MG63 (cell line): ENCODE measurements at regions not wholly inside any gene's neighbourhood (a gene's known extent, or its start where the extent isn't known, plus 50 kb on each side); places are given as distances from the start of the nearest gene placed in this dataset.
"Not testable (repeated sequence)": the region's sequence is repeated elsewhere in the genome, so short reads cannot be mapped to it uniquely, and the experiment has no call there.

Experiments used
- DNase-seq: peaks from one replicate; pipeline ENCODE4 v3.0.0-alpha.2; 2020
- H3K27me3 ChIP-seq: fragments of 250-450 bp; sonication (Bioruptor Pico); 2 replicates; pipeline ENCODE4 v1.5.1; 2020; ENCODE audit warnings: mild to moderate bottlenecking, moderate library complexity
- H3K36me3 ChIP-seq: fragments of 250-450 bp; sonication (Bioruptor Pico); 2 replicates; pipeline ENCODE4 v1.5.1; 2020; ENCODE audit warnings: mild to moderate bottlenecking, moderate library complexity
- H3K4me3 ChIP-seq: fragments of 250-450 bp; sonication (Bioruptor Pico); 2 replicates; pipeline ENCODE4 v1.5.1; 2020; ENCODE audit warnings: mild to moderate bottlenecking, moderate library complexity
- H3K9me3 ChIP-seq: fragments of 250-450 bp; sonication (Bioruptor Pico); 2 replicates; pipeline ENCODE4 v1.5.1; 2020; ENCODE audit warnings: mild to moderate bottlenecking, moderate library complexity

- H3K27me3 ChIP-seq, H3K9me3 ChIP-seq, H3K4me3 ChIP-seq, DNase-seq, H3K36me3 ChIP-seq: not testable (repeated sequence)
These were observed 128.0 kb upstream of the LGR5 start for GRCh38 chr12:71311611-71312010.

GRCh38 chr12:71306808-71307207 lies 132.8 kb upstream of the LGR5 start:
- Histone ChIP-seq H3K4me3 (no peak overlapping the region), H3K9me3 (peaks cover 5% of the 10 kb centered on the region), H3K27me3 (no peaks in the 10 kb centered on the region), H3K36me3 (no peaks in the 10 kb centered on the region)
- DNase-seq = no peak

- no peak for DNase-seq
- H3K36me3 ChIP-seq = no peaks in the 10 kb centered on the region
- H3K4me3 ChIP-seq = no peak overlapping the region
- peaks cover 5% of the 10 kb centered on the region for H3K9me3 ChIP-seq
- H3K27me3 ChIP-seq = no peaks in the 10 kb centered on the region
These were observed 135.3 kb upstream of the LGR5 start for GRCh38 chr12:71304306-71304705.

GRCh38 chr12:71303199-71303598 lies 136.4 kb upstream of the LGR5 start:
- H3K36me3 ChIP-seq = no peaks in the 10 kb centered on the region
- no peak overlapping the region for H3K4me3 ChIP-seq
- peak; percentile 5 for DNase-seq
- no peaks in the 10 kb centered on the region for H3K27me3 ChIP-seq
- peaks cover 5% of the 10 kb centered on the region for H3K9me3 ChIP-seq

- H3K36me3 ChIP-seq = no peaks in the 10 kb centered on the region
- no peak overlapping the region for H3K4me3 ChIP-seq
- H3K27me3 ChIP-seq = no peaks in the 10 kb centered on the region
- H3K9me3 ChIP-seq = no peaks in the 10 kb centered on the region
- DNase-seq = no peak
These were observed 138.6 kb upstream of the LGR5 start for GRCh38 chr12:71300772-71301675.

- Histone ChIP-seq H3K36me3 (no peaks in the 10 kb centered on the region), H3K4me3 (no peak overlapping the region), H3K27me3 (no peaks in the 10 kb centered on the region), H3K9me3 (no peaks in the 10 kb centered on the region)
- no peak for DNase-seq
These were observed 139.8 kb upstream of the LGR5 start for GRCh38 chr12:71299541-71300376.

- Histone ChIP-seq H3K4me3 (no peak overlapping the region), H3K36me3 (no peaks in the 10 kb centered on the region), H3K27me3 (no peaks in the 10 kb centered on the region), H3K9me3 (no peaks in the 10 kb centered on the region)
- no peak for DNase-seq
These were observed 140.1 kb upstream of the TSPAN8 start for GRCh38 chr12:71297930-71298329.

GRCh38 chr12:71295953-71296352 lies 138.2 kb upstream of the TSPAN8 start:
- Histone ChIP-seq H3K27me3 (no peaks in the 10 kb centered on the region), H3K9me3 (no peaks in the 10 kb centered on the region)
- DNase-seq = peak; percentile 1

GRCh38 chr12:71291746-71292145 lies 133.9 kb upstream of the TSPAN8 start:
- H3K27me3 ChIP-seq = no peaks in the 10 kb centered on the region
- DNase-seq = no peak
- H3K9me3 ChIP-seq = peaks cover 2% of the 10 kb centered on the region; the same call in 1 of the 2 replicates
- no peaks in the 10 kb centered on the region for H3K36me3 ChIP-seq
- H3K4me3 ChIP-seq = no peak overlapping the region

More at GRCh38 chr12:71295953-71296352, 138.2 kb upstream of the TSPAN8 start:
- no peak overlapping the region for H3K4me3 ChIP-seq
- no peaks in the 10 kb centered on the region for H3K36me3 ChIP-seq

GRCh38 chr12:71283883-71284282 lies 126.1 kb upstream of the TSPAN8 start:
- Histone ChIP-seq H3K4me3 (no peak overlapping the region), H3K27me3 (no peaks in the 10 kb centered on the region), H3K9me3 (no peaks in the 10 kb centered on the region), H3K36me3 (no peaks in the 10 kb centered on the region)
- no peak for DNase-seq

GRCh38 chr12:71282925-71283324 lies 125.1 kb upstream of the TSPAN8 start:
- Histone ChIP-seq H3K36me3 (no peaks in the 10 kb centered on the region), H3K27me3 (no peaks in the 10 kb centered on the region), H3K4me3 (no peak overlapping the region), H3K9me3 (no peaks in the 10 kb centered on the region)
- DNase-seq = no peak

GRCh38 chr12:71282020-71282419 lies 124.2 kb upstream of the TSPAN8 start:
- H3K9me3 ChIP-seq = no peaks in the 10 kb centered on the region
- no peak overlapping the region for H3K4me3 ChIP-seq
- no peaks in the 10 kb centered on the region for H3K27me3 ChIP-seq
- DNase-seq = no peak
- H3K36me3 ChIP-seq = no peaks in the 10 kb centered on the region

GRCh38 chr12:71281425-71281824 lies 123.6 kb upstream of the TSPAN8 start:
- H3K36me3 ChIP-seq = no peaks in the 10 kb centered on the region
- no peaks in the 10 kb centered on the region for H3K27me3 ChIP-seq
- H3K4me3 ChIP-seq = no peak overlapping the region
- no peaks in the 10 kb centered on the region for H3K9me3 ChIP-seq
- no peak for DNase-seq

- Histone ChIP-seq H3K27me3 (no peaks in the 10 kb centered on the region), H3K9me3 (no peaks in the 10 kb centered on the region), H3K4me3 (no peak overlapping the region), H3K36me3 (no peaks in the 10 kb centered on the region)
- no peak for DNase-seq
These were observed 120.1 kb upstream of the TSPAN8 start for GRCh38 chr12:71277866-71278265.

- H3K4me3 ChIP-seq = no peak overlapping the region
- no peak for DNase-seq
- no peaks in the 10 kb centered on the region for H3K27me3 ChIP-seq
- H3K9me3 ChIP-seq = no peaks in the 10 kb centered on the region
- H3K36me3 ChIP-seq = no peaks in the 10 kb centered on the region
These were observed 118.7 kb upstream of the TSPAN8 start for GRCh38 chr12:71276541-71276940.

GRCh38 chr12:71270794-71271193 lies 113.0 kb upstream of the TSPAN8 start:
- DNase-seq, H3K36me3 ChIP-seq, H3K4me3 ChIP-seq, H3K9me3 ChIP-seq, H3K27me3 ChIP-seq: not testable (repeated sequence)

- Histone ChIP-seq H3K9me3 (no peaks in the 10 kb centered on the region), H3K4me3 (no peak overlapping the region), H3K27me3 (no peaks in the 10 kb centered on the region), H3K36me3 (no peaks in the 10 kb centered on the region)
- DNase-seq = no peak
These were observed 112.3 kb upstream of the TSPAN8 start for GRCh38 chr12:71270057-71270456.

GRCh38 chr12:71269281-71269598 lies 111.4 kb upstream of the TSPAN8 start:
- H3K4me3 ChIP-seq = no peak overlapping the region
- no peaks in the 10 kb centered on the region for H3K36me3 ChIP-seq
- no peak for DNase-seq
- H3K9me3 ChIP-seq = no peaks in the 10 kb centered on the region
- H3K27me3 ChIP-seq = no peaks in the 10 kb centered on the region
